Muscle layer of colon (tissue), 2 donors: ENCODE measurements at regions not wholly inside any gene's neighbourhood (a gene's known extent, or its start where the extent isn't known, plus 50 kb on each side); places are given as distances from the start of the nearest gene placed in this dataset.
"Not testable (repeated sequence)": the region's sequence is repeated elsewhere in the genome, so short reads cannot be mapped to it uniquely, and the experiment has no call there.

Source experiments
- H3K27ac ChIP-seq: one replicate; pipeline ENCODE4 v1.7.0; 2013; ENCODE audit warnings: low read depth, mild to moderate bottlenecking, low read length, moderate library complexity
- H3K27me3 ChIP-seq, 2 donors: one replicate each; pipeline ENCODE4 v1.7.0; 2013; ENCODE audit warnings: low read length in 2 of 2, mild to moderate bottlenecking in 2 of 2; ENCODE audit not compliant: insufficient read depth in 2 of 2, control insufficient read depth in 1 of 2
- H3K36me3 ChIP-seq: one replicate; pipeline ENCODE4 v1.7.0; 2013; ENCODE audit warnings: mild to moderate bottlenecking, low read length; ENCODE audit not compliant: insufficient read depth
- H3K4me1 ChIP-seq: one replicate; pipeline ENCODE4 v1.7.0; 2013; ENCODE audit warnings: mild to moderate bottlenecking, low read length; ENCODE audit not compliant: insufficient read depth
- H3K4me3 ChIP-seq, 2 donors: one replicate each; pipeline ENCODE4 v1.7.0; 2013; ENCODE audit warnings: low read length in 2 of 2, low read depth in 1 of 2, mild to moderate bottlenecking in 1 of 2, moderate library complexity in 1 of 2
- H3K9ac ChIP-seq: one replicate; pipeline ENCODE4 v1.7.0; 2013; ENCODE audit warnings: low read length
- H3K9me3 ChIP-seq: one replicate; pipeline ENCODE4 v1.7.0; 2013; ENCODE audit warnings: mild to moderate bottlenecking, low read length
- donor health status: abdominal sarcoma.
- donor health status: Adenocarcinoma of cecum.

GRCh38 chr10:31678139-31678536 lies 250.5 kb downstream of the ARHGAP12 start:
- Histone ChIP-seq H3K9ac (no peak overlapping the region), H3K27ac (peak overlapping the region; percentile 26), H3K9me3 (peaks cover 6% of the 10 kb centered on the region), H3K27me3 (no peaks in the 10 kb centered on the region), H3K4me1 (peaks cover 11% of the 10 kb centered on the region), H3K4me3 (no peak overlapping the region), H3K36me3 (no peaks in the 10 kb centered on the region)

GRCh38 chr10:31677195-31678138 lies 251.2 kb downstream of the ARHGAP12 start:
- H3K27ac ChIP-seq, result no peak overlapping the region
- no peak overlapping the region for H3K4me3 ChIP-seq
- H3K9ac ChIP-seq, result no peak overlapping the region
- H3K9me3 ChIP-seq, result peaks cover 6% of the 10 kb centered on the region
- no peaks in the 10 kb centered on the region for H3K27me3 ChIP-seq
- peaks cover 11% of the 10 kb centered on the region for H3K4me1 ChIP-seq
- no peaks in the 10 kb centered on the region for H3K36me3 ChIP-seq

GRCh38 chr10:31675726-31676125 lies 252.9 kb downstream of the ARHGAP12 start:
- no peak overlapping the region for H3K4me3 ChIP-seq
- H3K9ac ChIP-seq, result no peak overlapping the region
- H3K27me3 ChIP-seq, result no peaks in the 10 kb centered on the region
- peaks cover 6% of the 10 kb centered on the region for H3K9me3 ChIP-seq
- H3K4me1 ChIP-seq, result peaks cover 11% of the 10 kb centered on the region
- H3K27ac ChIP-seq, result no peak overlapping the region
- no peaks in the 10 kb centered on the region for H3K36me3 ChIP-seq

GRCh38 chr10:31669357-31669756 lies 259.3 kb downstream of the ARHGAP12 start:
- Histone ChIP-seq H3K27ac (peak overlapping the region; percentile 56), H3K4me1 (peaks cover 35% of the 10 kb centered on the region), H3K27me3 (no peaks in the 10 kb centered on the region), H3K36me3 (no peaks in the 10 kb centered on the region), H3K9me3 (peaks cover 2% of the 10 kb centered on the region), H3K9ac (no peak overlapping the region), H3K4me3 (no peak overlapping the region)

GRCh38 chr10:31668326-31668725 lies 260.3 kb downstream of the ARHGAP12 start:
- Histone ChIP-seq H3K4me1 (peaks cover 42% of the 10 kb centered on the region), H3K36me3 (no peaks in the 10 kb centered on the region), H3K9me3 (no peaks in the 10 kb centered on the region), H3K9ac (no peak overlapping the region), H3K27me3 (no peaks in the 10 kb centered on the region), H3K4me3 (no peak overlapping the region), H3K27ac (peak overlapping the region; percentile 12)

GRCh38 chr10:31665764-31666279 lies 262.8 kb downstream of the ARHGAP12 start:
- not testable (repeated sequence) for H3K27ac ChIP-seq, H3K9me3 ChIP-seq, H3K36me3 ChIP-seq, H3K4me3 ChIP-seq, H3K27me3 ChIP-seq, H3K9ac ChIP-seq
- peaks cover 56% of the 10 kb centered on the region for H3K4me1 ChIP-seq

- H3K27ac ChIP-seq, result peak overlapping the region; percentile 18
- no peak overlapping the region for H3K9ac ChIP-seq
- H3K9me3 ChIP-seq, result no peaks in the 10 kb centered on the region
- no peaks in the 10 kb centered on the region for H3K36me3 ChIP-seq
- no peak overlapping the region for H3K4me3 ChIP-seq
- no peaks in the 10 kb centered on the region for H3K27me3 ChIP-seq
- H3K4me1 ChIP-seq, result peaks cover 64% of the 10 kb centered on the region
Observed at GRCh38 chr10:31664803-31665202, 263.8 kb downstream of the ARHGAP12 start.

- H3K4me1 ChIP-seq, result peaks cover 64% of the 10 kb centered on the region
- H3K27ac ChIP-seq, result peak overlapping the region; percentile 18
Observed at GRCh38 chr10:31664071-31664470, 264.6 kb downstream of the ARHGAP12 start.

GRCh38 chr10:31660300-31660699 lies 268.3 kb downstream of the ARHGAP12 start:
- Histone ChIP-seq H3K9ac (no peak overlapping the region), H3K9me3 (no peaks in the 10 kb centered on the region)

More at GRCh38 chr10:31664071-31664470, 264.6 kb downstream of the ARHGAP12 start:
- H3K36me3 ChIP-seq, H3K27me3 ChIP-seq, H3K9me3 ChIP-seq, H3K9ac ChIP-seq, H3K4me3 ChIP-seq: not testable (repeated sequence)

GRCh38 chr10:31659665-31660064 lies 269.0 kb downstream of the ARHGAP12 start:
- no peaks in the 10 kb centered on the region for H3K9me3 ChIP-seq
- H3K4me1 ChIP-seq, result peaks cover 63% of the 10 kb centered on the region
- peak overlapping the region; percentile 62 for H3K27ac ChIP-seq
- H3K9ac ChIP-seq, result no peak overlapping the region
- H3K27me3 ChIP-seq, result no peaks in the 10 kb centered on the region
- no peaks in the 10 kb centered on the region for H3K36me3 ChIP-seq
- H3K4me3 ChIP-seq, result no peak overlapping the region

More at GRCh38 chr10:31660300-31660699, 268.3 kb downstream of the ARHGAP12 start:
- Histone ChIP-seq H3K27me3 (no peaks in the 10 kb centered on the region), H3K4me3 (no peak overlapping the region), H3K4me1 (peaks cover 69% of the 10 kb centered on the region), H3K36me3 (no peaks in the 10 kb centered on the region), H3K27ac (peak overlapping the region; percentile 62)

- H3K4me1 ChIP-seq, result peaks cover 44% of the 10 kb centered on the region
- H3K27ac ChIP-seq, result no peak overlapping the region
- H3K9me3 ChIP-seq, result no peaks in the 10 kb centered on the region
- no peaks in the 10 kb centered on the region for H3K36me3 ChIP-seq
- H3K27me3 ChIP-seq, result no peaks in the 10 kb centered on the region
- H3K4me3 ChIP-seq, result no peak overlapping the region
- H3K9ac ChIP-seq, result peak overlapping the region; percentile 13
Observed at GRCh38 chr10:31657434-31657872, 271.2 kb downstream of the ARHGAP12 start.
